ENCODE measurements at regions not wholly inside any gene's neighbourhood (a gene's known extent, or its start where the extent isn't known, plus 50 kb on each side); places are given as distances from the start of the nearest gene placed in this dataset.

DNA sequence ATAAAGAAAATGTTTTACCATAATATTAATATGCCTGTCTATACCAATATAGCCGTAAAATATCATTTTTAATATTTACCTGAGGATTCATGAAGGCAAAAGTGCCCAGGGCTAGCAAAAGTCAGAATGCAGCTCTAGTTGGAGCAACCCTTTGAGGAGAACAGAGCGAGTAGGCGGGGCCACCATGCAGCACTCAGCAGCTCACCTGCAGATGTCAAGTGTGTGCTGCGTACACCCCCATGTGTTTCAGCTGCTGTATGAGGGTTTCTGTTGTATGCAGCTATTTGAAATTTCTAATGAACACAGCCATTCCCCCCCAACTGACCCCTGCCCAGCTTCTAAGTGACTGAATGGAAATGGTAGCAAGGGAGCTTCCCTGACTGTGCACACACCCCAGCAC lies 508.0 kb downstream of the QKI start:
- TF ChIP-seq, protein P1, sequence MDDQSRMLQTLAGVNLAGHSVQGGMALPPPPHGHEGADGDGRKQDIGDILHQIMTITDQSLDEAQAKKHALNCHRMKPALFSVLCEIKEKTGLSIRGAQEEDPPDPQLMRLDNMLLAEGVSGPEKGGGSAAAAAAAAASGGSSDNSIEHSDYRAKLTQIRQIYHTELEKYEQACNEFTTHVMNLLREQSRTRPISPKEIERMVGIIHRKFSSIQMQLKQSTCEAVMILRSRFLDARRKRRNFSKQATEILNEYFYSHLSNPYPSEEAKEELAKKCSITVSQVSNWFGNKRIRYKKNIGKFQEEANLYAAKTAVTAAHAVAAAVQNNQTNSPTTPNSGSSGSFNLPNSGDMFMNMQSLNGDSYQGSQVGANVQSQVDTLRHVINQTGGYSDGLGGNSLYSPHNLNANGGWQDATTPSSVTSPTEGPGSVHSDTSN (CRISPR knock-in tag; IDR thresholded peaks at IDR 0.05; ENCODE audit: borderline replicate concordance), result no peak
- no peak for TF ChIP-seq FOXK2 (IDR thresholded peaks at IDR 0.05)
- TF ChIP-seq, protein P2, sequence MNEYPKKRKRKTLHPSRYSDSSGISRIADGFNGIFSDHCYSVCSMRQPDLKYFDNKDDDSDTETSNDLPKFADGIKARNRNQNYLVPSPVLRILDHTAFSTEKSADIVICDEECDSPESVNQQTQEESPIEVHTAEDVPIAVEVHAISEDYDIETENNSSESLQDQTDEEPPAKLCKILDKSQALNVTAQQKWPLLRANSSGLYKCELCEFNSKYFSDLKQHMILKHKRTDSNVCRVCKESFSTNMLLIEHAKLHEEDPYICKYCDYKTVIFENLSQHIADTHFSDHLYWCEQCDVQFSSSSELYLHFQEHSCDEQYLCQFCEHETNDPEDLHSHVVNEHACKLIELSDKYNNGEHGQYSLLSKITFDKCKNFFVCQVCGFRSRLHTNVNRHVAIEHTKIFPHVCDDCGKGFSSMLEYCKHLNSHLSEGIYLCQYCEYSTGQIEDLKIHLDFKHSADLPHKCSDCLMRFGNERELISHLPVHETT (CRISPR knock-in tag; conservative IDR thresholded peaks at IDR 0.05), result no peak

All from HepG2 (cell line).